B cell (primary cell): ENCODE measurements at regions not wholly inside any gene's neighbourhood (a gene's known extent, or its start where the extent isn't known, plus 50 kb on each side); places are given as distances from the start of the nearest gene placed in this dataset.
"Not testable (repeated sequence)": the region's sequence is repeated elsewhere in the genome, so short reads cannot be mapped to it uniquely, and the experiment has no call there.

Source experiments
- ATAC-seq: fragments of 200-7000 bp; cut with Tn5 transposase; one replicate; pipeline ENCODE4 v1.10.0; 2021; ENCODE audit warnings: low read depth, mild to moderate bottlenecking, moderate number of reproducible peaks, moderate library complexity
- CTCF ChIA-PET: fragments of 350-600 bp; sonication (Branson Sonifier 250); formaldehyde crosslinking; loops from one replicate; lab custom pipeline; 2021; ENCODE audit warnings: antibody characterized with exemption, inconsistent platforms; lab: Charles Lee
- POLR2A ChIA-PET: fragments of 350-600 bp; sonication (Branson Sonifier 250); formaldehyde crosslinking; loops from one replicate; lab custom pipeline; 2021; ENCODE audit warnings: antibody characterized with exemption; lab: Charles Lee
- DNase-seq: peaks from one replicate; pipeline ENCODE4 v3.0.0; 2013
- H2AFZ ChIP-seq: 2 replicates; pipeline ENCODE4 v1.6.1; 2012; ENCODE audit warnings: mild to moderate bottlenecking, low read depth, low read length; ENCODE audit not compliant: insufficient read depth, poor library complexity, severe bottlenecking
- H3K27ac ChIP-seq, 2 donors: 1 replicate in 1 of 2; 2 replicates in 1 of 2; pipeline ENCODE4 v1.5.1; 2012 to 2013; ENCODE audit warnings: low read length in 2 of 2, mild to moderate bottlenecking in 2 of 2, moderate library complexity in 1 of 2
- H3K27me3 ChIP-seq, 4 experiments: fragments of 200-600 bp in 1 of 4; sonication (generic) in 1 of 4; replicated peaks in 1 of 4; 1 replicate in 2 of 4; 2 replicates in 2 of 4; pipeline versions ENCODE4 v1.6.1 to v1.7.0; 2013 to 2016; ENCODE audit warnings: low read length in 3 of 4, mild to moderate bottlenecking in 2 of 4, mixed read lengths in 1 of 4, moderate library complexity in 1 of 4; ENCODE audit not compliant: insufficient read depth in 4 of 4, control insufficient read depth in 3 of 4; ENCODE audit errors: control extremely low read depth in 1 of 4
- H3K36me3 ChIP-seq, 2 experiments: replicated peaks in 1 of 2; 1 replicate in 1 of 2; 2 replicates in 1 of 2; pipeline versions ENCODE4 v1.6.1 to v1.7.1; 2013; ENCODE audit warnings: low read length in 1 of 2; ENCODE audit not compliant: insufficient read depth in 2 of 2, control insufficient read depth in 1 of 2; ENCODE audit errors: control extremely low read depth in 1 of 2, extremely low read depth in 1 of 2
- H3K4me1 ChIP-seq, 2 donors: fragments of 200-600 bp in 1 of 2; sonication (generic) in 1 of 2; 1 replicate in 1 of 2; 2 replicates in 1 of 2; pipeline versions ENCODE4 v1.5.1 to v1.6.1; 2013 to 2017; ENCODE audit warnings: low read length in 2 of 2; ENCODE audit not compliant: control insufficient read depth in 2 of 2, insufficient read depth in 2 of 2
- H3K4me2 ChIP-seq: replicated peaks from 2 replicates; pipeline ENCODE3; 2012; ENCODE audit warnings: mild to moderate bottlenecking, low read depth, low read length; ENCODE audit not compliant: poor library complexity, severe bottlenecking
- H3K4me3 ChIP-seq, 5 experiments: fragments of 200-600 bp in 1 of 5; sonication (generic) in 1 of 5; 1 replicate in 3 of 5; 2 replicates in 2 of 5; pipeline versions ENCODE4 v1.5.1 to v1.7.0; 2011 to 2016; ENCODE audit warnings: low read length in 4 of 5, mild to moderate bottlenecking in 4 of 5, low read depth in 2 of 5, control low read depth in 1 of 5, moderate library complexity in 1 of 5; ENCODE audit not compliant: insufficient read depth in 1 of 5; ENCODE audit errors: control extremely low read depth in 1 of 5, extremely low read depth in 1 of 5
- H3K79me2 ChIP-seq: fragments of 200-600 bp; sonication (generic); one replicate; pipeline ENCODE4 v1.6.0; 2016; ENCODE audit warnings: low read length; ENCODE audit not compliant: control insufficient read depth, insufficient read depth
- H3K9ac ChIP-seq: fragments of 200-600 bp; sonication (generic); 2 replicates; pipeline ENCODE4 v1.6.1; 2017; ENCODE audit warnings: mild to moderate bottlenecking, low read length, moderate library complexity
- H3K9me3 ChIP-seq, 3 donors: one replicate each; pipeline versions ENCODE4 v1.6.1 to v1.7.1; 2013; ENCODE audit warnings: low read length in 2 of 3; ENCODE audit not compliant: control insufficient read depth in 2 of 3, insufficient read depth in 1 of 3; ENCODE audit errors: control extremely low read depth in 1 of 3
- H4K20me1 ChIP-seq: 2 replicates; pipeline ENCODE4 v1.6.0; 2012; ENCODE audit warnings: mild to moderate bottlenecking, low read length; ENCODE audit not compliant: insufficient read depth, control insufficient read depth, poor library complexity, severe bottlenecking
- H3K27ac Mint-ChIP-seq: one replicate; pipeline ENCODE4 v1.8.0; 2021; ENCODE audit warnings: mixed read lengths
- H3K27me3 Mint-ChIP-seq: one replicate; pipeline ENCODE4 v1.8.0; 2021; ENCODE audit warnings: mixed read lengths
- H3K4me1 Mint-ChIP-seq: one replicate; pipeline ENCODE4 v1.8.0; 2021; ENCODE audit warnings: mixed read lengths
- H3K4me3 Mint-ChIP-seq: one replicate; pipeline ENCODE4 v1.8.0; 2021; ENCODE audit warnings: mixed read lengths
- H3K9me3 Mint-ChIP-seq: one replicate; pipeline ENCODE4 v1.8.0; 2022; ENCODE audit warnings: mixed read lengths; ENCODE audit not compliant: insufficient read depth
- CTCF ChIP-seq: fragments of 200-600 bp; IDR thresholded peaks from one replicate; pipeline ENCODE4 v1.8.0; 2022; ENCODE audit warnings: antibody characterized with exemption, mild to moderate bottlenecking
- EZH2 ChIP-seq: IDR thresholded peaks from 2 replicates; pipeline ENCODE4 v1.6.1; 2012; ENCODE audit warnings: borderline replicate concordance, low read depth, mild to moderate bottlenecking, moderate library complexity, low read length; ENCODE audit not compliant: insufficient read depth, poor library complexity, severe bottlenecking
- WGBS: methylation state at CpG from one replicate; pipeline ENCODE4 v1.1.5; 2013; ENCODE audit warnings: missing lambda C conversion rate; ENCODE audit not compliant: insufficient coverage; 5-methylcytosine and 5-hydroxymethylcytosine counted together
- intact Hi-C: fragments of 100-400 bp; cut with micrococcal nuclease; formaldehyde crosslinking; loops from one replicate; pipeline ENCODE4 v1.10.0; 2022

- DNase-seq (no peak), ATAC-seq (no peak)
- Histone ChIP-seq H3K4me1 (no peaks in the 10 kb centered on the region), H3K36me3 (no peaks in the 10 kb centered on the region), H3K27me3 (no peaks in the 10 kb centered on the region), H2AFZ (no peak overlapping the region), H3K9ac (no peak overlapping the region), H3K27ac (no peak overlapping the region), H3K9me3 (peaks cover 0 to 53% (median 0%) of the 10 kb centered on the region in 3 donors), H3K79me2 (no peaks in the 10 kb centered on the region), H4K20me1 (no peaks in the 10 kb centered on the region), H3K4me3 (no peak overlapping the region), H3K4me2 (no peak overlapping the region)
- WGBS = 96% methylated on average over 21 of the region's 32 CpGs
- CTCF ChIA-PET = no interaction called here
- TF ChIP-seq CTCF (no peak), EZH2 (no peak)
- no peaks in the 10 kb centered on the region for H3K27me3 Mint-ChIP-seq
- H3K4me1 Mint-ChIP-seq = no peaks in the 10 kb centered on the region
- no peak overlapping the region for H3K4me3 Mint-ChIP-seq
- H3K27ac Mint-ChIP-seq = peak overlapping the region; percentile 21
- intact Hi-C loops = no loop called here
- POLR2A ChIA-PET = no interaction called here
- peaks cover 12% of the 10 kb centered on the region for H3K9me3 Mint-ChIP-seq
Measured at GRCh38 chr17:22305356-22306071, 613.2 kb downstream of the KCNJ18 start.

- POLR2A ChIA-PET, H3K36me3 ChIP-seq, H4K20me1 ChIP-seq, H3K79me2 ChIP-seq, H3K4me1 Mint-ChIP-seq, H3K4me1 ChIP-seq, H3K4me3 Mint-ChIP-seq, H3K27ac ChIP-seq, H2AFZ ChIP-seq, intact Hi-C loops, H3K9ac ChIP-seq, ATAC-seq, H3K27ac Mint-ChIP-seq, CTCF ChIA-PET, H3K4me2 ChIP-seq, H3K27me3 Mint-ChIP-seq, H3K4me3 ChIP-seq, H3K27me3 ChIP-seq, DNase-seq: not testable (repeated sequence)
- peaks cover 12% of the 10 kb centered on the region for H3K9me3 Mint-ChIP-seq
- whole genome bisulfite sequencing = 79% methylated on average over 5 of the region's 7 CpGs
- peaks cover 0 to 31% (median 0%) of the 10 kb centered on the region in 3 donors for H3K9me3 ChIP-seq
Measured at GRCh38 chr17:22310292-22310691, 618.0 kb downstream of the KCNJ18 start.
